ENCODE measurements at regions not wholly inside any gene's neighbourhood (a gene's known extent, or its start where the extent isn't known, plus 50 kb on each side); places are given as distances from the start of the nearest gene placed in this dataset.

- TF ChIP-seq CTCF (IDR thresholded peaks at IDR 0.05) (no peak), POLR2A (IDR thresholded peaks at IDR 0.05) (no peak)
These were observed 486.8 kb downstream of the KCNH5 start for GRCh38 chr14:62558451-62558850.

Data from heart left ventricle (tissue), 13 donors.